MCF 10A (cell line): ENCODE measurements at regions not wholly inside any gene's neighbourhood (a gene's known extent, or its start where the extent isn't known, plus 50 kb on each side); places are given as distances from the start of the nearest gene placed in this dataset.

ENCODE experiments used
- BruUV-seq: library from RNA; stranded (reverse); fragments of 400-500 nt; replicated peaks from 2 replicates; lab custom pipeline; 2021; lab: Mats Ljungman, UMichigan
- CTCF ChIA-PET: fragments of 300-600 bp; sonication (Branson Sonifier 250); formaldehyde crosslinking; extraction: SDS; loops from one replicate; lab custom pipeline; 2021; ENCODE audit warnings: antibody characterized with exemption, inconsistent platforms; lab: Yijun Ruan, JAX
- POLR2A ChIA-PET: fragments of 300-600, 350-650 bp; sonication (Branson Sonifier 250); formaldehyde crosslinking; extraction: SDS; loops from one replicate; lab custom pipeline; 2020; ENCODE audit warnings: antibody characterized with exemption, inconsistent platforms; lab: Yijun Ruan, JAX
- DNase-seq: peaks from one replicate; pipeline ENCODE4 v3.0.0-alpha.2; 2018; ENCODE audit not compliant: unreplicated experiment
- H3K27ac Mint-ChIP-seq: one replicate; pipeline ENCODE4 v1.8.0; 2022; ENCODE audit warnings: mild to moderate bottlenecking, low read depth, mixed read lengths; ENCODE audit not compliant: unreplicated experiment
- H3K27me3 Mint-ChIP-seq: one replicate; pipeline ENCODE4 v1.8.0; 2022; ENCODE audit warnings: mixed read lengths; ENCODE audit not compliant: insufficient read depth, unreplicated experiment
- H3K36me3 Mint-ChIP-seq: one replicate; pipeline ENCODE4 v1.8.0; 2022; ENCODE audit warnings: mild to moderate bottlenecking, moderate library complexity, mixed read lengths; ENCODE audit not compliant: insufficient read depth, unreplicated experiment
- H3K4me1 Mint-ChIP-seq: one replicate; pipeline ENCODE4 v1.8.0; 2022; ENCODE audit warnings: mixed read lengths; ENCODE audit not compliant: insufficient read depth, unreplicated experiment
- H3K4me3 Mint-ChIP-seq: one replicate; pipeline ENCODE4 v1.8.0; 2022; ENCODE audit warnings: mild to moderate bottlenecking, moderate library complexity, mixed read lengths; ENCODE audit not compliant: unreplicated experiment
- H3K9me3 Mint-ChIP-seq: one replicate; pipeline ENCODE4 v1.8.0; 2022; ENCODE audit warnings: mixed read lengths; ENCODE audit not compliant: unreplicated experiment
- CTCF ChIP-seq: fragments of 200-600 bp; IDR thresholded peaks from one replicate; pipeline ENCODE4 v1.8.0; 2022; ENCODE audit warnings: antibody characterized with exemption, mild to moderate bottlenecking; ENCODE audit not compliant: unreplicated experiment
- intact Hi-C: fragments of 100-400 bp; cut with micrococcal nuclease; formaldehyde crosslinking; loops from 2 replicates; pipeline ENCODE4 v1.14.1; 2022

GRCh38 chr1:170271430-170272161 lies 125.8 kb downstream of the NTMT2 start:
- no TSS peak for BruUV-seq
- intact Hi-C loops, result no loop called here
- ChIA-PET POLR2A (no interaction called here), CTCF (interaction anchor here (0.6 to 1.5 kb wide), 3 partner anchors 9 to 191 kb away, joined by 3 to 4 read pairs (median 3); no protein-coding TSS in a partner anchor)
- Mint-ChIP-seq H3K27ac (no peak overlapping the region), H3K4me3 (no peak overlapping the region), H3K36me3 (no peaks in the 10 kb centered on the region), H3K4me1 (no peaks in the 10 kb centered on the region), H3K27me3 (no peaks in the 10 kb centered on the region), H3K9me3 (peaks cover 9% of the 10 kb centered on the region)
- no peak for TF ChIP-seq CTCF
- DNase-seq, result no peak

- no peak overlapping the region for H3K4me3 Mint-ChIP-seq
- BruUV-seq, result no TSS peak
- TF ChIP-seq CTCF, result no peak
- H3K27ac Mint-ChIP-seq, result no peak overlapping the region
- CTCF ChIA-PET, result interaction anchor here (1.0 to 1.4 kb wide), 2 partner anchors 15 to 20 kb away, joined by 3 read pairs; no protein-coding TSS in a partner anchor
- H3K4me1 Mint-ChIP-seq, result no peaks in the 10 kb centered on the region
- no peaks in the 10 kb centered on the region for H3K27me3 Mint-ChIP-seq
- POLR2A ChIA-PET, result no interaction called here
- DNase-seq, result no peak
- intact Hi-C loops, result no loop called here
- no peaks in the 10 kb centered on the region for H3K36me3 Mint-ChIP-seq
- H3K9me3 Mint-ChIP-seq, result peaks cover 9% of the 10 kb centered on the region
Observed at GRCh38 chr1:170273291-170274130, 127.8 kb downstream of the NTMT2 start.

DNA sequence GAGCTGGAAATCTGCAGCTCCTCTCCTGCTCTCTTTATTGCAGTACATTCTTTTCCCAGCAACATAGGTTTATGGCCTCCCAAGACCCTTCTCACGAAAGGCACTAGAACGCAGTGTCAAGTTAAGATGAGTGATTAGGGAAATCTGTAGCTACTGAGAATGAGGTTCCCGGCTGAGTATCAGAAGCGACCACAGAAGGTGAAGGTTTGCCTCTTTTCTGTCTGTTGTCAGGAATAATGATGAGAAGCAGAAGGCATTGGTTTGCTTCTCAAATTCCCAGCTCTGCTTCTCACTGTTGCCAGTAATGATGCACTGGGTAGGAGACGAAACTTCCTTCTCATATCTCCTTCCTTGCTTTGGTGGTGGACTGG lies 128.4 kb downstream of the NTMT2 start:
- no peaks in the 10 kb centered on the region for H3K4me1 Mint-ChIP-seq
- H3K9me3 Mint-ChIP-seq, result peaks cover 9% of the 10 kb centered on the region
- no TSS peak for BruUV-seq
- ChIA-PET CTCF (interaction anchor here (1.4 kb wide), 1 partner anchor 19 kb away, joined by 3 read pairs; no protein-coding TSS in a partner anchor), POLR2A (no interaction called here)
- no peak for TF ChIP-seq CTCF
- no peak overlapping the region for H3K27ac Mint-ChIP-seq
- H3K27me3 Mint-ChIP-seq, result no peaks in the 10 kb centered on the region
- H3K36me3 Mint-ChIP-seq, result no peaks in the 10 kb centered on the region
- DNase-seq, result no peak
- intact Hi-C loops, result no loop called here
- no peak overlapping the region for H3K4me3 Mint-ChIP-seq

DNA sequence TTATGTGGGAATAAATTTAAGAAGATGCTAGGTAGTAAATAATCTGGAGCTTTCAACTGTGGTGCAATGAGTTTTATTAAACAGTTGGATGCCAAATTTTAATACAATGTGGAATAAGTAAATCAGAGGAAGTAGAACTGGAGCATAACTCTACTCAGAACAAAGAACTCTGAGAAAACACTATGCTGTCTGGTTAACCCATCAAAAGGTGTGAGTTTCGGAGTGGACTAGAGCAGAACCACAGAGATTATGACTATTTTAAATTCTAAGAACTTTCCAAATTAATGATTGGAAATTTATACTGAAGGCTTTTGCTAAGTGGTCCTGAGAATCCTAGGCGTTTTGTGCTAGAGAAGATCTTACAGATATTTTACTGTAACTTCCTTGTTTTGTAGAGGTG lies 132.2 kb downstream of the NTMT2 start:
- no peak overlapping the region for H3K4me3 Mint-ChIP-seq
- H3K4me1 Mint-ChIP-seq, result no peaks in the 10 kb centered on the region
- H3K9me3 Mint-ChIP-seq, result peaks cover 7% of the 10 kb centered on the region
- DNase-seq, result no peak
- ChIA-PET POLR2A (no interaction called here), CTCF (no interaction called here)
- no peaks in the 10 kb centered on the region for H3K27me3 Mint-ChIP-seq
- no peak for TF ChIP-seq CTCF
- no TSS peak for BruUV-seq
- no peak overlapping the region for H3K27ac Mint-ChIP-seq
- intact Hi-C loops, result no loop called here
- H3K36me3 Mint-ChIP-seq, result no peaks in the 10 kb centered on the region
